ENCODE measurements at regions not wholly inside any gene's neighbourhood (a gene's known extent, or its start where the extent isn't known, plus 50 kb on each side); places are given as distances from the start of the nearest gene placed in this dataset.

DNA sequence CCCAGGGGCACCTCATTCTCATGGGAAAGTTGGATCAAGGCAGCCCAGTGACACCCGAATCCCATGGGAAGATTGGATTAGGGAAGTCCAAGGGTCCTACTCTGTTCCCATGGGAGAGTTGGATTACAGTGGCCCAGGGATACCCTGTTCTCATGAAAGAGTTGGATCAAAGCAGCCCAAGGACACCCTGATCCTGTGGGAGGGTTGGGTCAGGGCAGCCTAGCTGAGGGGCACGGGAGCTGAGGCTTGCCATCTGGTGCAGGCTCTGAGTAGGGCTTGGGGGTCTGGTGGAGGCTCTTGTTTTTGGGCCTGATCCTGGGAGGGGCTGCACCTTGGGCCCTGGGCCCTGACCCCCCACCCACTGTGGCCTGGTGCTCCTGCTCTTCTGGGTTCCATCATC is 87.1 kb downstream of the ACKR3 start:
- no peak for DNase-seq

DNA sequence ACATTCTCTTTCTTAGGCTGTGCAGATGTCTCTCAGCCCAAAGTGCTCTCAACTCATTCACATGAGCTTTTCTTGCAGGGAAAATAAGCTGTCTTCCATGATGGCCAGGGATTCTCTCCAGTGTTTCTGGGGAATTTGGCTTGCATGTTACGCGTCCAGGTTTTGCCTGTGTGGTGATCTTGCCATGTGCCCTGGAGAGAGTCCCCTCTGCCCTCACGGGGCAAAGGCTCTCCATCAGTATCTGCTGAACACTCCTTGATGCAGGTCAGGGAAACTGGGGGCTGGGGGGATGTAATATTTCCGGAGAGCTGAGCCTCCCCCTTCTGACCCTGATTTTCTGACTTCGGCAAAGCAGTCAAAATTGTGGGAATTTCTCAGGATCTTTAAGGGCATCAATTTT is 87.6 kb downstream of the ACKR3 start:
- DNase-seq = no peak

GRCh38 chr2:236657801-236658200 is 88.2 kb downstream of the ACKR3 start:
- DNase-seq = no peak

DNA sequence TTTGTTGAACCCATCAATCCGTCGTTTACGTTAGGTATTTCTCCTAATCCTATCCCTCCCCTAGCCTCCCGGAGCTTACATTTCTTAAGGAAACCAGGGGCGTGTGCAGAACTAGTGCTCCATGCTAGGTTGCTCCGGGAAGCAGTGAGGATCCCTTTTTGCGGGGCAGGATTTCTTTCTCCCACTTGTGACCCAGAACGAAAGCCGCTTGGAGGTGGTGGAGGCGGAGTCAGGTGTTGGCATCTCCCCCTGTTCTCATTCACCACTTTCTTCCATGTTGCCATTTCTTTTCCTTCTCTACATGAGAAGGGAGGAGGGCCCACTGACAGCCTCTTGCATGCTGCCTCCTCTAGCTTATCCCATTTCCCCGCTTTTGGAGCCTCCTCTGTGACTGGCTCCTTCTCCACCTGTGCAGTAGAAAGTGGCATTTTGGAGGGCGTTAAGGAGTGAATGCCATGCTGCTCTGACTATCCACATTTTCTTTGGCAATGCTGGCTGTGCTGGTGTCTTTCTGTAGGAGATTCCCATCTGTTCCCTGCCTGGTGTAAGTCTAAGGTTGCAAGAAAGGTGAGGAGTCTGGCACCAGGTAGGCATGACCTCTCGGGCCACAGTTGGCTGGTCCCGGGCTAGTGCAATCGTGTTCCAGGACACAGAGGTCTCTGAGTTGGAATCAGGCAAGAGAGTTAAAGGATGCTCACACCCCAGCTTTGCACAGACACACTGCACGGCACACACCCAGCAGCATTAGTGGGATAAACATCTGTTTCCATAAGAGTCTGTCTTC is 89.5 kb downstream of the ACKR3 start:
- DNase-seq = no peak

DNA sequence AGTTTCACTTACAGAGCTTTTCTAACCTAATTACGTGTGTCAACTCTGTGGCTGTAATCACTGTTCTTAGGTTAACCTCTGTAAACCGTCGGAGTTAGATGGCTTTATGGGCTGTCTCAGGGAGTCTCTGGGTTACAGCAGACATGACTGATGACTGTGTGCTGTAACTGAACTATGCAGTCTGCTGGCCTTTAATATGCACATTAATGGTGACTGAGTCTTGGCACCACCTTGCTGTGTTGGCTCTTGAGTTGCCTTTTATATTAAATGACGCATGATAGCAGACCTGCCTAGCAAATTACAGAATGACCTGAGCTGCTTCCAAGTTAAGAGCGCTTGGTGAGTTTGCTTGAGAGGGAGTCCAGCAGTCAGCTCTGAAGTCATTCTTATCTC is 90.1 kb downstream of the ACKR3 start:
- no peak for DNase-seq

DNA sequence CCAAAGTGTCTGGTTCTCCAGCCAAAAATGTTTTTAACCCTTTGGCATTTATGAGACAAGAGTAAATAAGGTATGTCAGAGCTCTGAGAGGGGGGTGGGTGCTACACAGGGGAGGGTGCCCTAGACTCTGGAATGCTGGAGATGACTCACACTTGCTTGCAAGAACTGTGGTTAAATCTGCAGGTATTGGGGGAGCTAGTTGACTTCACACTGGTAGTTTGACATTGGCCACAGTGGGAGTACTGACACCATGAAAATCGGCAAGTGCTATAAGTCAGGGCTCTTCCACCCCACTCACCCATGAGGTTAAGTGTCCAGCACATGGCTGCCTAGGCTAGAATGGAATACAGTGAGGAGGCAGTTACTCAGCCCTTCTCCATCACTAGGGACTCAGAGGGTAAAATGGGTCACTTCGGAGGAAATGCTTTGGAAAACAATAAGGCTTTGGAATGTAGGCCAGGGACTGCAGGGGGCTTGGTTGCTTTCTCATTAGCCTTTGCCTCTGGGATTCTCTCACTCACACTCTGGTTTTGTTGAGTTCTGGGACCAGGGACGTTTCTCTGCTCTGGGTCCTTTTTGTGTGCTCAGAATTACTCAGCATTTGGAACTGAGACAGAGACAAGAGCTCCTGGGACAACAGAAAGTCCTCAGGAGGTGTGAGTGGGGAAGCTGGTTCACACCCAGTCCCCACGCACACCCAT is 91.6 kb downstream of the ACKR3 start:
- no peak for DNase-seq

DNA sequence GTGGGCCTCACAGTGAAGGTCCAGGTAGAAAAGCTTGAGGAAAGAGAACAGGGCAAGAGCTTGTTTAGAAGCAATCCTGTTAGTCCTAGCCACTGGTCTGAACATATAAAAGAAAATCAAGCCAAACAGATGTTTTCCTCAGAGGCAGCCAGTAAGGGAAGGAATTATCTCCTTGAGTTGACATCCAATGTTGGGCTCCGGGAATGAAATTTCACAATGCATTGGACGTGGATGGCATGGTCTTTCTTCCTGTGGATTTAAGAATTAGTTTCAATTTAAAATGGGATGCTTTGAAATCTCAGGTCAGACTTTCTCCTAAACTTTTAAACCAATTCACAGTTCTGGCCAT is 92.1 kb downstream of the ACKR3 start:
- no peak for DNase-seq

DNA sequence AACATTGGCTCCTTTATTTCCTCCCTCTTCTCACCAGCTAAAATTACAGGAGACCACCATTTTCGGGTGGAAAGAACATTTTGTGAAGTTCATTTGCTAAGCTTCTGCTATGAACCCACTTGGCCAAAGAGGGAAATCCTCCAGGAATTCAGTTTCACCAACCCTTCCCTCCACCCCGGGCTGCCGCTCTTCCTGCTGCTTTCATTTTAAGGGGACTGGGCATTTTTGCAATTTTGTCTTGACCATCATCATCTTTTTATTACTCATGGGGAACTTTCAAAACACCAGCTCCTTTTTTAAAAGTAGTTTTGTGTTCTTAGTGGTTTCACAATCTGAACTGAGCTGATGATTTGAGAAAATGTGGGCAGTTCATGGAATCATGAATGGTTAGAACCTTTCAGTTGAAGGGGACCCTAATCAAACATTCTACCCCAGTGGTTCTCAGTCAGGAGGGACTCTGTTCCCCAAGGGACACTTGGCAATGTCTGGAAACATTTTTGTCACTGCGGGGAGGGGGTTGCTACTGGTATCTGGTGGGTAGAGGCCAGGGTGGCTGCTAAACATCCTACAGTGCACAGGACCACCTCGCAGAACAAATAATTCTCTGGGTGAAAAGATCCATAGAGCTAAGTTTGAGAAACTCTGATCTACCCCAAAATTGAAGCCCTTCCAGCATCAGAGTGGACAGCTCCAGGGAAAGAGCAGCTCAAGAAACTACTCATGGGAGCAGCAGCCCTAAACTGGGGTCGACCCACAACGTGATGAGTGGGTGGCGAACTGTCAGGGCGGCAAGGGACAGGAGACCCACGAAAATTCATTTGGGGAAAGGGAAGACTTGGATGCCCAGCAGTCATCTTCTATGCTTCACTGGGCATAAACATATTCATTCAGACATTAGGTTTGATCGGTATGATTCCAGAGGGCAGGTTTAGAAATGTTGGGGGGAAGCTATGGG is 92.9 kb downstream of the ACKR3 start:
- no peak for DNase-seq

DNA sequence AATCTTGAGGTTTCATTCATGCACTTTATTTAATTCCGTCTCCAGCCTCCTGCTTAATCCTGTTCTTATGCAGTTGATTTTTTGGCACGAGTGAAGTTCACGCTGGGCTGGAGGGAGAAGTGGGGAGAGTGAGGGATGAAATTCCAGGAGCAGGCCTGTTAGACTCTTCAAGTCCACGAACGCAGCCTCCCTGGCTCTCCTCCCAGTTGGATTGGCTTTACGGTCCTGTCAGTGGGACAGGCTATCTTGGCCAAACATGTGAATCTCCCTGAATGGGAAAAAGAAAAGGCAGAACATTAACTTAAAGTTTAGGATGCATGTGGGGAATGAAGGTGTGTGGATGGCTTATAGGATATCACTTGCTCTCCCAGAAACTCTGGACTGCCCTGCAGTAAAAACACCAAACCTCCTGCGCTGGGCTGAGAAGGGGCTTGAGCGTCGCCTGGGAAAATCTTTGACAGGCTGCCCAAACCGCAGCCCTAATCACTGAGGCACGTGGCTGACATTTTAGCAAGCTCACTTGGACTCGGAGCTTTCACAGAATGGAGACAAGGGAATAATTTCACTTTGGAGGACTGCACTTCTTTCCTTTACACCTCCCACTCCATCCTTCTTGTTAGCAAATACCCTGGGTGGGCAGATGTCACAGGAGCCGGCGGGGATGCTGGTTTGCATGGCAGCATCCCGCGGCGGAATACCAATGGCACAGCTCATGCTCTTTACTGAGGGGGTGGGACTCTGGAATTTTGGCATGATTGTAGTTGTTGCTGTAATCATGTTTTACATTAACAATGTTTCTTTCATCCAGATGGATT is 93.9 kb downstream of the ACKR3 start:
- no peak for DNase-seq

DNA sequence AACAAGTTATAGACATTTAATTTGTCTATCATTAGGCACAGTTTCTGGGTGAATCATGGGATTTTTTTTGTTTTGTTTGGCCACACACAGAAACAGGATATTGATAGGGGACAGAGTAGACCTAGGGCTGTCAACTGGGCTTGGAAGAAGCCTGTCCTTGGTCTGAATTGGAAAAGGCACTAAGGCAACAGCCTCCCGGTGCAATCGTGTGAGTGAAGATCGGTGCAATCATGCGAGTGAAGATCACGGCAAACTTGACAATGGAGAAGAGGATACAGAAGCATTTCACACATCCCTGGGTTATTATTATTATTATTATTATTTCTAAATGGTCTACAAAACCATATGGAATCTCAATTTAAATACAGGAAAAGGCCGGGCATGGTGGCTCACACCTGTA is 94.5 kb downstream of the ACKR3 start:
- DNase-seq = no peak

DNA sequence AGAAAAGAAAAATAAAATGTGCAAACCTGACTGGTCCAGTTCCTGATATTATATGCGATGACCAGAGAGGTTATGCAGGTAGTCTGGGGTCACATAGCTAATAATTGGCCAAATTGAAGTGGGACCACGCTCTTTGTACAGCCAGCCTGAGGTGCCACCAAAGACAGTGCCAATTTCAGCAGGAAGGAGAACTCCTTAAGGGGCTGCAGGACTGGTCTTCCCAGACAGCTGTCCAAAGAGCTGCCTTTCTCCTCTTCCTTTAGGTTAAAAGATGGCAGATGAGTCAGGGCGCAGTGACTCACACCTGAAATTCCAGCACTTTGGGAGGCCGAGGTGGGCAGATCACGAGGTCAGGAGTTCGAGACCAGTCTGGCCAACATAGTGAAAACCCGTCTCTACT is 95.5 kb downstream of the ACKR3 start:
- no peak for DNase-seq

DNA sequence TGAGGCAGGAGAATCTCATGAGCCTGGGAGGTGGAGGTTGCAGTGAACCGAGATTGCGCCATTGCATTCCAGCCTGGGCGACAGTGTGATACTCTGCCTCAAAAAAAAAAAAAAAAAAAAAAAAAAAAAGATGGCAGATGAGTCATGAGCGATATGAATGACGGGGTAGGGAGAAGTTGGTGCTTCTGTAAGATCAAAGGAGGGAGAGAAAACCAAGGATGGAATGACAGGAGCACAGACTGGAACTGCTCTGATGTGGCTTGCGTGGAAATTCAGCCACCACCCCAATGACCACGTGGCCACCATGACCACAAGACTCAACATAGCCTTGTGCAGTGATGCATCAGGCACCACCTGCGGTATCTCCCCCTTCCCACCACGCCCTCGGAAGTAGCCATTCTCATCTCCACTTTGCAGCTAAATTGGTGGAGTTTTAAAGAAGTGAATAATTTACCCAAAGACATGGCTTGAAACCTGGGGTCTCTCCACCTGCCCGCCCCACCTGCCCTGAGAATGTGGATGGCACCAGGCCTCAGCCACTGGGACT is 96.0 kb downstream of the ACKR3 start:
- no peak for DNase-seq

- DNase-seq = no peak
Observed at GRCh38 chr2:236666646-236667204, 97.1 kb downstream of the ACKR3 start.

DNA sequence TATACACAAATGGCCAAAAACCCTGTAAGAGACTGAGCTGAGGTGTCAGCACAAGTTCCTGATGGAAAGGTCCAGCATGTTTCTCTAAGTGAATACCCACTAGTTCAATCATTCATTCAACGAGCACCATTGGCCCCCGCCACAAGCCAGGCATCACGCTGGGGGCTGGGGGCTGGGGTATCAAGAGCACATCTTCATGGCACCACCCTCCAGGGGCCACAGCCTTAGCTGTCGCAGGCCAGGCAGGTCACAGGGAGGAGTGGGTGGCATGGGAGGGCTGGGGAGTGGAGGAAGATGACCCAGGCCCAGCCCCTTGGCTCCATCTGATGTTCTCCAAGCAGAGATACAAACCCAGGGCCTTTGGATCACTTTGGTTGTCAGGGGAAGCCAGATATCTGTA is 97.9 kb downstream of the ACKR3 start:
- DNase-seq = no peak

- no peak for DNase-seq
Observed at GRCh38 chr2:236668531-236668969, 98.9 kb downstream of the ACKR3 start.

DNA sequence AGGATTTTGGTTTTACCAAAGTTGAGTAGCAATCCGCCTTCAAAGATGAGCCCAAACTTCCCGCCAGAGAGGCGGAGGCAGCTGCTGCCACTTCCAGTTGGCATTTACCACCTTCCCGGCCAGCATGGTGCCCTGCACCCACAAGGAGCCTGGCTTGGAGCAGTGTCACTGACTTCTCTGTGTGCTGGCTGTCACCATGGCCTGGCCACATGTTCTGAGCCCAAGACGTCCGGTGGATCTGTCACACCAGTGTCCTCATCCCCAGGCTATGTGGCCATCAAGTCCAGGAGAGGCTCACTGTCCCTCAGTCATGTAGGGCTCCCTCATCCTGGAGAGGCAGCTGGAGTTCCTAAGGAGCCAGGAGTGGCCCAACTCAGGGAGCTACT is 100.6 kb downstream of the ACKR3 start:
- DNase-seq = no peak

GRCh38 chr2:236671896-236672562 is 102.4 kb downstream of the ACKR3 start:
- DNase-seq = no peak

DNA sequence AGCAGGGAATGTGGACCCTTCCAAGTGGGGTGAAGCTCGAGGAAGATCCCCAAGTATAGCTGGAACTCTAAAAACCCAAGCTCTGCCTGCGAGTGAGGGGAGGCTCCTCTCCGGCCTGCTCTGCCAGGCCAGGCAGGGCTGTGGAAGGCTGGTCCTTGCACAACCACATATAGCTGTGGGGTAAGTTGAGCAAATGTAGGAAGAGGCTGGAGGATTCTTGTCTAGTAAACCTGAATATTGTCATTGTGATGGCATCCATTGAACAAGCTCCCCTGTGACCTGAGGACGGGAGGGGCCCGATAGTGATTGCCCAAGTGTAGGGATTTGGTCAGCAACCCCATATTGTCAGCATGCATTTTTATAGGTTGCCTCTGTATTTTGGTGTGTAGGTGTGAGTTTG is 103.0 kb downstream of the ACKR3 start:
- no peak for DNase-seq

- no peak for DNase-seq
Observed at GRCh38 chr2:236673126-236673822, 103.6 kb downstream of the ACKR3 start.

GRCh38 chr2:236673823-236674185 is 104.2 kb downstream of the ACKR3 start:
- no peak for DNase-seq

- DNase-seq = no peak
Observed at GRCh38 chr2:236674238-236674637, 104.6 kb downstream of the ACKR3 start.

Measured in hematopoietic multipotent progenitor cell treated with erythropoietin and hydrocortisone succinate and interleukin-3 and kit ligand, for 8 days (in vitro differentiated cells).